Neutrophil (primary cell): ENCODE measurements at regions not wholly inside any gene's neighbourhood (a gene's known extent, or its start where the extent isn't known, plus 50 kb on each side); places are given as distances from the start of the nearest gene placed in this dataset.

ENCODE experiments used
- H3K27ac ChIP-seq: fragments of 200-600 bp; sonication (generic); 2 replicates; pipeline ENCODE4 v1.5.1; 2016; ENCODE audit warnings: mild to moderate bottlenecking, moderate library complexity
- H3K27me3 ChIP-seq: fragments of 200-600 bp; sonication (generic); 2 replicates; pipeline ENCODE4 v1.6.0; 2016; ENCODE audit warnings: mild to moderate bottlenecking
- H3K36me3 ChIP-seq: fragments of 200-600 bp; sonication (generic); 2 replicates; pipeline ENCODE4 v1.5.1; 2017
- H3K4me1 ChIP-seq, 2 experiments: fragments of 200-600 bp in 1 of 2; sonication (generic) in 1 of 2; 1 replicate in 1 of 2; 2 replicates in 1 of 2; pipeline versions ENCODE4 v1.5.1 to v1.6.1; 2013 to 2016; ENCODE audit warnings: low read depth in 1 of 2, low read length in 1 of 2, mild to moderate bottlenecking in 1 of 2, moderate library complexity in 1 of 2; ENCODE audit not compliant: control insufficient read depth in 1 of 2, insufficient read depth in 1 of 2
- H3K4me3 ChIP-seq, 2 experiments: fragments of 200-600 bp in 1 of 2; sonication (generic) in 1 of 2; 1 replicate in 1 of 2; 2 replicates in 1 of 2; pipeline ENCODE4 v1.5.1; 2013 to 2016; ENCODE audit warnings: low read depth in 1 of 2, low read length in 1 of 2, mild to moderate bottlenecking in 1 of 2, moderate library complexity in 1 of 2
- H3K9me3 ChIP-seq: fragments of 200-600 bp; sonication (generic); 2 replicates; pipeline ENCODE4 v1.5.1; 2016
- CTCF ChIP-seq: fragments of 200-600 bp; sonication (generic); IDR thresholded peaks from 2 replicates; pipeline ENCODE4 v1.5.1; 2016; ENCODE audit warnings: antibody characterized with exemption

- Histone ChIP-seq H3K27me3 (peaks cover 17% of the 10 kb centered on the region), H3K4me1 (no peaks in the 10 kb centered on the region), H3K27ac (no peak overlapping the region), H3K9me3 (no peaks in the 10 kb centered on the region), H3K36me3 (no peaks in the 10 kb centered on the region), H3K4me3 (no peak overlapping the region)
- no peak for TF ChIP-seq CTCF
Observed at GRCh38 chr19:29404015-29404414, 121.8 kb upstream of the VSTM2B start.

GRCh38 chr19:29404951-29405727 is 120.7 kb upstream of the VSTM2B start:
- peaks cover 17% of the 10 kb centered on the region for H3K27me3 ChIP-seq
- H3K27ac ChIP-seq = no peak overlapping the region
- no peak overlapping the region for H3K4me3 ChIP-seq
- H3K9me3 ChIP-seq = no peaks in the 10 kb centered on the region
- no peaks in the 10 kb centered on the region for H3K36me3 ChIP-seq
- no peaks in the 10 kb centered on the region for H3K4me1 ChIP-seq
- no peak for TF ChIP-seq CTCF

GRCh38 chr19:29405728-29405995 is 120.1 kb upstream of the VSTM2B start:
- Histone ChIP-seq H3K27ac (no peak overlapping the region), H3K4me1 (no peaks in the 10 kb centered on the region), H3K4me3 (no peak overlapping the region), H3K27me3 (peaks cover 17% of the 10 kb centered on the region), H3K36me3 (no peaks in the 10 kb centered on the region), H3K9me3 (no peaks in the 10 kb centered on the region)
- TF ChIP-seq CTCF = no peak

GRCh38 chr19:29409076-29409862 is 116.5 kb upstream of the VSTM2B start:
- Histone ChIP-seq H3K4me3 (no peak overlapping the region), H3K4me1 (no peaks in the 10 kb centered on the region), H3K36me3 (no peaks in the 10 kb centered on the region), H3K9me3 (no peaks in the 10 kb centered on the region), H3K27ac (no peak overlapping the region), H3K27me3 (peaks cover 17% of the 10 kb centered on the region)
- no peak for TF ChIP-seq CTCF

GRCh38 chr19:29410601-29411000 is 115.2 kb upstream of the VSTM2B start:
- H3K27ac ChIP-seq = no peak overlapping the region
- no peak overlapping the region for H3K4me3 ChIP-seq
- no peak for TF ChIP-seq CTCF
- H3K36me3 ChIP-seq = no peaks in the 10 kb centered on the region
- H3K27me3 ChIP-seq = peaks cover 4% of the 10 kb centered on the region
- H3K9me3 ChIP-seq = no peaks in the 10 kb centered on the region
- H3K4me1 ChIP-seq = no peaks in the 10 kb centered on the region
